Smooth muscle cell (in vitro differentiated cells): ENCODE measurements at regions not wholly inside any gene's neighbourhood (a gene's known extent, or its start where the extent isn't known, plus 50 kb on each side); places are given as distances from the start of the nearest gene placed in this dataset.

Source experiments
- DNase-seq: peaks from one replicate; lab custom pipeline; 2025; ENCODE audit not compliant: unreplicated experiment; lab: John Stamatoyannopoulos, UW
- H2AFZ ChIP-seq: fragments of 200-600 bp; sonication (generic); 2 replicates; pipeline ENCODE4 v1.6.0; 2016; ENCODE audit warnings: antibody characterized with exemption, low read depth, mild to moderate bottlenecking
- H3F3A ChIP-seq: fragments of 200-600 bp; sonication (generic); 2 replicates; pipeline ENCODE4 v1.6.0; 2017; ENCODE audit warnings: antibody characterized with exemption, low read depth
- H3K27ac ChIP-seq: fragments of 200-600 bp; sonication (generic); 2 replicates; pipeline ENCODE4 v1.5.1; 2016; ENCODE audit warnings: low read depth, mild to moderate bottlenecking
- H3K27me3 ChIP-seq: fragments of 200-600 bp; sonication (generic); 2 replicates; pipeline ENCODE4 v1.6.1; 2016; ENCODE audit warnings: low read depth, mild to moderate bottlenecking
- H3K36me3 ChIP-seq: fragments of 200-600 bp; sonication (generic); 2 replicates; pipeline ENCODE4 v1.5.1; 2016; ENCODE audit warnings: low read depth
- H3K4me1 ChIP-seq: fragments of 200-600 bp; sonication (generic); 2 replicates; pipeline ENCODE4 v1.5.1; 2016; ENCODE audit warnings: low read depth
- H3K4me2 ChIP-seq: fragments of 200-600 bp; sonication (generic); 2 replicates; pipeline ENCODE4 v1.6.0; 2016; ENCODE audit warnings: mild to moderate bottlenecking
- H3K4me3 ChIP-seq: fragments of 200-600 bp; sonication (generic); 2 replicates; pipeline ENCODE4 v1.5.1; 2016; ENCODE audit warnings: mild to moderate bottlenecking
- H3K79me2 ChIP-seq: fragments of 200-600 bp; sonication (generic); 2 replicates; pipeline ENCODE4 v1.6.0; 2016; ENCODE audit warnings: low read depth, mild to moderate bottlenecking
- H3K9ac ChIP-seq: fragments of 200-600 bp; sonication (generic); 2 replicates; pipeline ENCODE4 v1.6.0; 2016; ENCODE audit warnings: low read depth
- H3K9me3 ChIP-seq: fragments of 200-600 bp; sonication (generic); replicated peaks from 2 replicates; pipeline ENCODE4 v1.5.1; 2016; ENCODE audit warnings: low read depth
- H4K20me1 ChIP-seq: fragments of 200-600 bp; sonication (generic); 2 replicates; pipeline ENCODE4 v1.6.0; 2016; ENCODE audit warnings: low read depth
- WGBS: methylation state at CpG from one replicate; pipeline ENCODE4 v1.1.7; 2016; ENCODE audit warnings: low lambda C conversion rate; 5-methylcytosine and 5-hydroxymethylcytosine counted together
- TF ChIP-seq, protein P1 (sequence below): fragments of 200-600 bp; sonication (generic); IDR thresholded peaks from 2 replicates; pipeline ENCODE4 v1.5.1; 2017; ENCODE audit warnings: borderline replicate concordance, mild to moderate bottlenecking, antibody characterized with exemption; ENCODE audit not compliant: insufficient read depth, poor library complexity, severe bottlenecking

DNA sequence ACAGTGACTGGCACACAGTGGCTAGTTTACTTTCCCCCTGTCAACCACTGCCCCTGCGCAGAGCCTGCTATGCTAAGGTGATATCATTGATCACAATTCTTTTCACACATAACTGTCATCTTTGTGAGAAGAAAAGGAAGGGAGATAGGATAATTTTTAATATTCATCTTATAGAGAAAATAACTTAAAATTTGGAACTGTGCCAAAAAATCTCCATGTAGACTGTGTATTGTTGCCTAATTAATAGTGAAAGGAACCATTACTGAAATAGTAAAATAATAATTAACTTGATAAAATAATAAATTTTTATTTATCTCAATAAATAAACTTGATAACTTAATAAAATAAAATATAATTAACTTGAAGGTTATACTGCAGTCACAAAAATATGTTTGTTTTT lies 1069.4 kb downstream of the C4orf33 start:
- Histone ChIP-seq H4K20me1 (no peaks in the 10 kb centered on the region), H2AFZ (no peak overlapping the region), H3K9me3 (no peaks in the 10 kb centered on the region), H3K9ac (no peak overlapping the region), H3K27me3 (no peaks in the 10 kb centered on the region), H3K4me2 (no peak overlapping the region), H3K79me2 (no peaks in the 10 kb centered on the region), H3K27ac (no peak overlapping the region), H3K4me3 (no peak overlapping the region), H3K4me1 (no peaks in the 10 kb centered on the region), H3F3A (no peaks in the 10 kb centered on the region), H3K36me3 (no peaks in the 10 kb centered on the region)
- DNase-seq, result no peak
- 100% methylated on average over 1 of the region's 1 CpG for WGBS
- TF ChIP-seq, protein P1, sequence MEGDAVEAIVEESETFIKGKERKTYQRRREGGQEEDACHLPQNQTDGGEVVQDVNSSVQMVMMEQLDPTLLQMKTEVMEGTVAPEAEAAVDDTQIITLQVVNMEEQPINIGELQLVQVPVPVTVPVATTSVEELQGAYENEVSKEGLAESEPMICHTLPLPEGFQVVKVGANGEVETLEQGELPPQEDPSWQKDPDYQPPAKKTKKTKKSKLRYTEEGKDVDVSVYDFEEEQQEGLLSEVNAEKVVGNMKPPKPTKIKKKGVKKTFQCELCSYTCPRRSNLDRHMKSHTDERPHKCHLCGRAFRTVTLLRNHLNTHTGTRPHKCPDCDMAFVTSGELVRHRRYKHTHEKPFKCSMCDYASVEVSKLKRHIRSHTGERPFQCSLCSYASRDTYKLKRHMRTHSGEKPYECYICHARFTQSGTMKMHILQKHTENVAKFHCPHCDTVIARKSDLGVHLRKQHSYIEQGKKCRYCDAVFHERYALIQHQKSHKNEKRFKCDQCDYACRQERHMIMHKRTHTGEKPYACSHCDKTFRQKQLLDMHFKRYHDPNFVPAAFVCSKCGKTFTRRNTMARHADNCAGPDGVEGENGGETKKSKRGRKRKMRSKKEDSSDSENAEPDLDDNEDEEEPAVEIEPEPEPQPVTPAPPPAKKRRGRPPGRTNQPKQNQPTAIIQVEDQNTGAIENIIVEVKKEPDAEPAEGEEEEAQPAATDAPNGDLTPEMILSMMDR, result no peak

DNA sequence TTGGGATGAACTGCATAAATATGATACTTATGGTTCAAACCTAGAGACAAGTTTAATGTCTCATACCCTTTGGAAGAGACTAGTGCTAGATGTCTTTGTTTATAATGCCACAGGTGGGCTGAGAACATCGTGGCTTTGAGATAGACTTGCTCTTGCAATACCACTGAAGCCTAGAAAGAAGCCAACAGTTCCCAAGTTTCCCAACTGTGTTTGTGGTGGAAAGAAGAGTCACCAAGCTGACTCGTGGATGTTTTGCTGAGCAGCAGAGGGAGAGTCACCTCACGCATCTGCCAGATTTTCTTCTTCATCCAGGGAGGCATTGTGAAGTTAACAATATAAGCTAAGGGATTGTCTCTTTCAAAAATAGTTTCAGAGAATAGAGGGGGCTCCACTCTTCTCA lies 1076.2 kb downstream of the C4orf33 start:
- Histone ChIP-seq H3K9ac (no peak overlapping the region), H3K9me3 (no peaks in the 10 kb centered on the region), H3K27ac (no peak overlapping the region), H2AFZ (peak overlapping the region; percentile 34), H3F3A (no peaks in the 10 kb centered on the region), H3K36me3 (no peaks in the 10 kb centered on the region), H3K79me2 (no peaks in the 10 kb centered on the region), H3K4me2 (no peak overlapping the region), H4K20me1 (no peaks in the 10 kb centered on the region), H3K4me3 (no peak overlapping the region), H3K4me1 (no peaks in the 10 kb centered on the region), H3K27me3 (no peaks in the 10 kb centered on the region)
- TF ChIP-seq, protein P1, result no peak
- no peak for DNase-seq
- 75% methylated on average over 3 of the region's 3 CpGs for WGBS

DNA sequence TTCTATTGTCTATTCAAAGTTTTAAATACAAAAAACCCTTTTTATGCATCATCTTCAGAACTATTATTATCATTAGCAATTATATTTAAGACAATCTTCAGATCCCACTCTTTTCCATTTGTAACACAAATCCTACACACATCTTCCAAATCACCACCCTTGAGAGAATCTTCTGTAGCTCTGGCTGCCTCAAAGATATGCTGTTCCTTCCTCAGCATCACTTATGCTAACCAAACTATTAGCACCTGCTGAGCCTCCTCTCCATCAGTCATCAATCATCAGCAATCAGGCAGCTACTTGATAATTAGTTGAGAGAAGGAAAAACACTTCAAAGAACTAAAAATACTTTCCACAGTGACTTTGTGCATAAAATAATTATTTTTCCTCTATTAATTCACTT lies 1082.2 kb downstream of the C4orf33 start:
- no peaks in the 10 kb centered on the region for H3K27me3 ChIP-seq
- H3K9me3 ChIP-seq, result no peaks in the 10 kb centered on the region
- no peaks in the 10 kb centered on the region for H3F3A ChIP-seq
- H3K4me3 ChIP-seq, result no peak overlapping the region
- no peak overlapping the region for H3K9ac ChIP-seq
- no peak overlapping the region for H3K27ac ChIP-seq
- H3K36me3 ChIP-seq, result no peaks in the 10 kb centered on the region
- H3K79me2 ChIP-seq, result no peaks in the 10 kb centered on the region
- no peak overlapping the region for H2AFZ ChIP-seq
- no peak overlapping the region for H3K4me2 ChIP-seq
- no peaks in the 10 kb centered on the region for H3K4me1 ChIP-seq
- TF ChIP-seq, protein P1, result no peak
- no peak for DNase-seq
- no peaks in the 10 kb centered on the region for H4K20me1 ChIP-seq

DNA sequence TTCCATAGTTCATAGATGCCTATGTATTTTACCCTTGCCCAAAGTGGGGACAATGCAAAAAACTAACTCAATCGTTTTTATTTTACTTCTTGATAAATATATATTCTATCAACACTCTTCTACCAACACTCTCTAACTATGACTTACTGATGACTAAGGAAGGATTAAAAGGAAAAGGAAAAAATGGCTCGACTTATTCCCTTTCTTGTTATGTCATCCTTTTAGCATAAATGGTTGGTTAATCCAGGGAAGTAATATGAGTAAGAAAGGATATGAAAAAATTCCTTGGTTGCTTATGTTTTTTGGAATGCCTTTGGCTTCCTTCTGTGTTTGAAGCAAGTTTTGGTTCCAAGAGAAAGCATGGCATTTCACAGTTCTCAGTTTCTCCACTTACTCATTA lies 1087.1 kb downstream of the C4orf33 start:
- TF ChIP-seq, protein P1, result no peak
- Histone ChIP-seq H3K9me3 (no peaks in the 10 kb centered on the region), H3K79me2 (no peaks in the 10 kb centered on the region), H2AFZ (no peak overlapping the region), H3K27ac (no peak overlapping the region), H3K9ac (no peak overlapping the region), H3F3A (no peaks in the 10 kb centered on the region), H3K4me1 (no peaks in the 10 kb centered on the region), H3K4me2 (no peak overlapping the region), H4K20me1 (no peaks in the 10 kb centered on the region), H3K4me3 (no peak overlapping the region), H3K36me3 (no peaks in the 10 kb centered on the region), H3K27me3 (no peaks in the 10 kb centered on the region)
- WGBS, result 60% methylated on average over 2 of the region's 2 CpGs
- DNase-seq, result no peak
